Heart right ventricle (tissue), 16 donors: ENCODE measurements at regions not wholly inside any gene's neighbourhood (a gene's known extent, or its start where the extent isn't known, plus 50 kb on each side); places are given as distances from the start of the nearest gene placed in this dataset.

Experiments used
- ATAC-seq, 8 donors: fragments of 200-7000 bp; cut with Tn5 transposase; one replicate each; pipeline ENCODE4 v1.9.1; 2020; ENCODE audit warnings: mild to moderate bottlenecking in 8 of 8, moderate library complexity in 8 of 8, moderate number of reproducible peaks in 1 of 8
- DNase-seq, 2 donors: peaks; one replicate each; pipeline ENCODE4 v3.0.0-alpha.2; 2020
- H3K27ac ChIP-seq, 10 donors: fragments of 200-600 bp; sonication (generic) in 2 of 10; one replicate each; pipeline versions ENCODE4 v1.5.0 to v1.8.0; 2020 to 2022; ENCODE audit warnings: mild to moderate bottlenecking in 3 of 10
- H3K27me3 ChIP-seq, 7 donors: fragments of 200-600 bp; one replicate each; pipeline ENCODE4 v1.8.0; 2021 to 2022; ENCODE audit warnings: mild to moderate bottlenecking in 2 of 7
- H3K36me3 ChIP-seq, 9 donors: fragments of 200-600 bp; sonication (generic) in 1 of 9; one replicate each; pipeline versions ENCODE4 v1.5.0 to v1.8.0; 2020 to 2022; ENCODE audit warnings: mild to moderate bottlenecking in 2 of 9
- H3K4me1 ChIP-seq, 9 donors: fragments of 200-600 bp; sonication (generic) in 1 of 9; one replicate each; pipeline versions ENCODE4 v1.5.0 to v1.8.0; 2020 to 2022; ENCODE audit warnings: mild to moderate bottlenecking in 4 of 9
- H3K4me3 ChIP-seq, 10 donors: fragments of 200-600 bp; sonication (generic) in 2 of 10; one replicate each; pipeline versions ENCODE4 v1.5.0 to v1.8.0; 2020 to 2022; ENCODE audit warnings: mild to moderate bottlenecking in 7 of 10, moderate library complexity in 2 of 10
- H3K9me3 ChIP-seq, 11 donors: fragments of 200-600 bp in 10 of 11; sonication (generic) in 2 of 11; one replicate each; pipeline versions ENCODE4 v1.5.0 to v1.8.0; 2013 to 2022; ENCODE audit warnings: mild to moderate bottlenecking in 2 of 11, control low read depth in 1 of 11, moderate library complexity in 1 of 11
- CTCF ChIP-seq, 9 donors: fragments of 200-600 bp; sonication (generic) in 2 of 9; IDR thresholded peaks; one replicate each; pipeline versions ENCODE4 v1.5.0 to v1.8.0; 2021 to 2022; ENCODE audit warnings: antibody characterized with exemption in 9 of 9, mild to moderate bottlenecking in 5 of 9, moderate library complexity in 1 of 9
- WGBS, 2 donors: extraction: QIAGEN DNeasy Blood & Tissue Kit; methylation state at CpG; one replicate each; pipeline ENCODE4 v1.1.7; 2013; ENCODE audit warnings: inconsistent platforms in 1 of 2; 5-methylcytosine and 5-hydroxymethylcytosine counted together
- intact Hi-C, 10 donors: fragments of 100-400 bp; cut with DNase I; formaldehyde crosslinking; loops; one replicate each; pipeline versions ENCODE4 v1.11.1 to v1.14.2; 2022
- donor health status: Arrhythmogenic right ventricular cardiomyopathy.
- donor health status: ischemic (EF 13 %, LVEDD 7.1; RV severe dilation, severe dysfunction).
- donor health status: healthy with polysubstance abuse.
- donor health status: DM: no; HTN: yes; CAD: no.
- donor health status: DM: no; HTN: no; CAD: no.
- donor health status: ischemic (EF 25% LVEDD 6.9; RV normal size, moderate dysfunction).
- donor health status: ischemic (EF 25% LVEDD 5.7; RV mildly dilated, moderate dysfunction).
- donor health status: healthy.
- donor health status: DM: yes; HTN: yes; CAD: no.
- donor health status: Ischemic cardiomyopathy.
- donor health status: ischemic (EF 35%, LVEDD 5.7; RV mildly dilated, moderate dysfunction).
- donor health status: nonischemic (EF 11% LVEDD 7.7; RV severe dilation, severe dysfunction).
- donor health status: DM: yes; HTN: yes; CAD: no.
- donor health status: PGD.
- donor health status: ischemic (EF 29% LVEDD 5.4; RV normal size, mild dysfunction).
- donor health status: nonischemic (EF 23%, LVEDD 6.1; RV moderate dilation, normal function).

GRCh38 chr6:134657751-134658527, 292.0 kb downstream of the ALDH8A1 start:
- Histone ChIP-seq H3K27ac (no peak overlapping the region), H3K4me1 (peaks cover 0 to 21% (median 5%) of the 10 kb centered on the region in 9 donors), H3K9me3 (no peaks in the 10 kb centered on the region), H3K27me3 (no peaks in the 10 kb centered on the region), H3K4me3 (no peak overlapping the region), H3K36me3 (no peaks in the 10 kb centered on the region)
- DNase-seq (no peak), ATAC-seq (no peak)
- WGBS, 2 donors: 93% methylated on average over 3 of the region's 3 CpGs
- no peak for TF ChIP-seq CTCF (IDR thresholded peaks at IDR 0.05)
- intact Hi-C loops: no loop called here

- DNase-seq: no peak
- 95 to 96% methylated on average over 3 of the region's 3 CpGs for WGBS, 2 donors
- Histone ChIP-seq H3K27me3 (no peaks in the 10 kb centered on the region), H3K27ac (no peak overlapping the region), H3K36me3 (no peaks in the 10 kb centered on the region), H3K4me3 (no peak overlapping the region), H3K9me3 (no peaks in the 10 kb centered on the region), H3K4me1 (peaks cover 0 to 17% (median 5%) of the 10 kb centered on the region in 9 donors)
- ATAC-seq: no peak
- no peak for TF ChIP-seq CTCF (IDR thresholded peaks at IDR 0.05)
- intact Hi-C loops: no loop called here
Measured at GRCh38 chr6:134657343-134657742, 292.6 kb downstream of the ALDH8A1 start.

GRCh38 chr6:134654751-134655150, 295.1 kb downstream of the ALDH8A1 start:
- Histone ChIP-seq H3K27me3 (no peaks in the 10 kb centered on the region), H3K9me3 (no peaks in the 10 kb centered on the region), H3K4me3 (no peak overlapping the region), H3K36me3 (no peaks in the 10 kb centered on the region), H3K4me1 (peaks cover 0 to 11% (median 0%) of the 10 kb centered on the region in 9 donors), H3K27ac (no peak overlapping the region)
- TF ChIP-seq CTCF (IDR thresholded peaks at IDR 0.05): no peak
- no peak for ATAC-seq
- no peak for DNase-seq
- intact Hi-C loops: no loop called here

- DNase-seq: no peak
- Histone ChIP-seq H3K27me3 (no peaks in the 10 kb centered on the region), H3K4me1 (peaks cover 0 to 11% (median 0%) of the 10 kb centered on the region in 9 donors), H3K9me3 (no peaks in the 10 kb centered on the region), H3K36me3 (no peaks in the 10 kb centered on the region), H3K4me3 (no peak overlapping the region), H3K27ac (no peak overlapping the region)
- intact Hi-C loops: no loop called here
- TF ChIP-seq CTCF (IDR thresholded peaks at IDR 0.05): no peak
- ATAC-seq: no peak
- WGBS, 2 donors: 94 to 97% methylated on average over 3 of the region's 3 CpGs
Measured at GRCh38 chr6:134651519-134651918, 298.4 kb downstream of the ALDH8A1 start.
